NCI-H82 (cell line): ENCODE measurements at regions not wholly inside any gene's neighbourhood (a gene's known extent, or its start where the extent isn't known, plus 50 kb on each side); places are given as distances from the start of the nearest gene placed in this dataset.

Experiments
- DNase-seq: peaks from one replicate; lab custom pipeline; 2025; lab: John Stamatoyannopoulos, UW

- DNase-seq: no peak
These were observed 88.9 kb upstream of the SEC61G start for GRCh38 chr7:54847921-54848320.

GRCh38 chr7:54856856-54857255 lies 97.8 kb upstream of the SEC61G start:
- no peak for DNase-seq

GRCh38 chr7:54857294-54857693 lies 98.3 kb upstream of the SEC61G start:
- DNase-seq: no peak

- DNase-seq: no peak
These were observed 99.1 kb upstream of the SEC61G start for GRCh38 chr7:54858008-54858692.

GRCh38 chr7:54859066-54859465 lies 100.1 kb upstream of the SEC61G start:
- DNase-seq: no peak

- no peak for DNase-seq
These were observed 100.5 kb upstream of the SEC61G start for GRCh38 chr7:54859545-54859944.

GRCh38 chr7:54860003-54860775 lies 101.2 kb upstream of the SEC61G start:
- no peak for DNase-seq

- DNase-seq: no peak
These were observed 101.8 kb upstream of the SEC61G start for GRCh38 chr7:54860843-54861242.

- no peak for DNase-seq
These were observed 105.7 kb upstream of the SEC61G start for GRCh38 chr7:54864663-54865062.

GRCh38 chr7:54869523-54869922 lies 110.5 kb upstream of the SEC61G start:
- DNase-seq: no peak

GRCh38 chr7:54874804-54875203 lies 115.8 kb upstream of the SEC61G start:
- no peak for DNase-seq

- DNase-seq: no peak
These were observed 118.7 kb upstream of the SEC61G start for GRCh38 chr7:54877683-54878082.

- no peak for DNase-seq
These were observed 119.3 kb upstream of the SEC61G start for GRCh38 chr7:54878339-54878738.

GRCh38 chr7:54879776-54880175 lies 120.8 kb upstream of the SEC61G start:
- no peak for DNase-seq

GRCh38 chr7:54880326-54880989 lies 121.4 kb upstream of the SEC61G start:
- DNase-seq: no peak

GRCh38 chr7:54881816-54882520 lies 123.0 kb upstream of the SEC61G start:
- no peak for DNase-seq

- no peak for DNase-seq
These were observed 123.7 kb upstream of the SEC61G start for GRCh38 chr7:54882694-54883093.

- DNase-seq: peak; percentile 28
These were observed 124.6 kb upstream of the SEC61G start for GRCh38 chr7:54883576-54883975.

- no peak for DNase-seq
These were observed 126.3 kb upstream of the SEC61G start for GRCh38 chr7:54885285-54885684.

GRCh38 chr7:54888067-54888733 lies 129.2 kb upstream of the SEC61G start:
- DNase-seq: no peak

GRCh38 chr7:54888734-54889082 lies 129.7 kb upstream of the SEC61G start:
- no peak for DNase-seq

- DNase-seq: no peak
These were observed 120.9 kb upstream of the EGFR start for GRCh38 chr7:54897891-54898290.
